ENCODE measurements at regions not wholly inside any gene's neighbourhood (a gene's known extent, or its start where the extent isn't known, plus 50 kb on each side); places are given as distances from the start of the nearest gene placed in this dataset.

- ATAC-seq, result no peak
- TF ChIP-seq BACH2 (CRISPR knock-in tag; IDR thresholded peaks at IDR 0.05; ENCODE audit: borderline replicate concordance), result no peak
- no peak for TF ChIP-seq CSRNP3 (CRISPR knock-in tag; IDR thresholded peaks at IDR 0.05)
- TF ChIP-seq CSDC2 (CRISPR knock-in tag; IDR thresholded peaks at IDR 0.05), result no peak
- TF ChIP-seq ZFP3 (CRISPR knock-in tag; IDR thresholded peaks at IDR 0.05), result no peak
- TF ChIP-seq ESRRG (CRISPR knock-in tag; IDR thresholded peaks at IDR 0.05), result no peak
- no peak for TF ChIP-seq ARNTL (CRISPR knock-in tag; IDR thresholded peaks at IDR 0.05; ENCODE audit: borderline replicate concordance, low read depth)
- no peak for TF ChIP-seq ZFP30 (CRISPR knock-in tag; IDR thresholded peaks at IDR 0.05)
These were observed 121.9 kb upstream of the EPHA3 start for GRCh38 chr3:88985491-88985890.

- TF ChIP-seq ARNTL (CRISPR knock-in tag; IDR thresholded peaks at IDR 0.05; ENCODE audit: borderline replicate concordance, low read depth) (no peak), PATZ1 (CRISPR knock-in tag; IDR thresholded peaks at IDR 0.05; ENCODE audit: borderline replicate concordance) (no peak)
These were observed 120.6 kb upstream of the EPHA3 start for GRCh38 chr3:88986834-88987233.

GRCh38 chr3:88987776-88988175 is 119.6 kb upstream of the EPHA3 start:
- TF ChIP-seq OSR1 (CRISPR knock-in tag; IDR thresholded peaks at IDR 0.05) (no peak), POU6F1 (CRISPR knock-in tag; IDR thresholded peaks at IDR 0.05; ENCODE audit: borderline replicate concordance, low read depth) (no peak), TSHZ2 (CRISPR knock-in tag; IDR thresholded peaks at IDR 0.05) (no peak), ZNF565 (CRISPR knock-in tag; conservative IDR thresholded peaks at IDR 0.05; ENCODE audit: low read depth) (no peak), TCF4 (CRISPR knock-in tag; IDR thresholded peaks at IDR 0.05; ENCODE audit: borderline replicate concordance) (no peak), ESRRG (CRISPR knock-in tag; IDR thresholded peaks at IDR 0.05) (no peak), CSDC2 (CRISPR knock-in tag; IDR thresholded peaks at IDR 0.05) (no peak), ISL1 (CRISPR knock-in tag; IDR thresholded peaks at IDR 0.05) (no peak), CREB5 (CRISPR knock-in tag; IDR thresholded peaks at IDR 0.05; ENCODE audit: low read depth) (no peak), ARNTL (CRISPR knock-in tag; IDR thresholded peaks at IDR 0.05; ENCODE audit: borderline replicate concordance, low read depth) (no peak), PATZ1 (CRISPR knock-in tag; IDR thresholded peaks at IDR 0.05; ENCODE audit: borderline replicate concordance) (no peak), TOX (CRISPR knock-in tag; IDR thresholded peaks at IDR 0.05; ENCODE audit: borderline replicate concordance) (no peak)
- no peak for ATAC-seq

More at GRCh38 chr3:88986834-88987233, 120.6 kb upstream of the EPHA3 start:
- ATAC-seq, result no peak

GRCh38 chr3:88988906-88989305 is 118.5 kb upstream of the EPHA3 start:
- ATAC-seq, result no peak

More at GRCh38 chr3:88988906-88989305, 118.5 kb upstream of the EPHA3 start:
- TF ChIP-seq RARB (CRISPR knock-in tag; IDR thresholded peaks at IDR 0.05), result no peak
- no peak for TF ChIP-seq POU6F1 (CRISPR knock-in tag; IDR thresholded peaks at IDR 0.05; ENCODE audit: borderline replicate concordance, low read depth)
- TF ChIP-seq ESRRG (CRISPR knock-in tag; IDR thresholded peaks at IDR 0.05), result no peak
- TF ChIP-seq PPARA (CRISPR knock-in tag; IDR thresholded peaks at IDR 0.05; ENCODE audit: borderline replicate concordance), result no peak
- no peak for TF ChIP-seq BACH2 (CRISPR knock-in tag; IDR thresholded peaks at IDR 0.05; ENCODE audit: borderline replicate concordance)

Data from SK-N-SH treated with all-trans-retinoic acid at 6 μM for 48 hours (cell line).